ENCODE measurements at regions not wholly inside any gene's neighbourhood (a gene's known extent, or its start where the extent isn't known, plus 50 kb on each side); places are given as distances from the start of the nearest gene placed in this dataset.

DNA sequence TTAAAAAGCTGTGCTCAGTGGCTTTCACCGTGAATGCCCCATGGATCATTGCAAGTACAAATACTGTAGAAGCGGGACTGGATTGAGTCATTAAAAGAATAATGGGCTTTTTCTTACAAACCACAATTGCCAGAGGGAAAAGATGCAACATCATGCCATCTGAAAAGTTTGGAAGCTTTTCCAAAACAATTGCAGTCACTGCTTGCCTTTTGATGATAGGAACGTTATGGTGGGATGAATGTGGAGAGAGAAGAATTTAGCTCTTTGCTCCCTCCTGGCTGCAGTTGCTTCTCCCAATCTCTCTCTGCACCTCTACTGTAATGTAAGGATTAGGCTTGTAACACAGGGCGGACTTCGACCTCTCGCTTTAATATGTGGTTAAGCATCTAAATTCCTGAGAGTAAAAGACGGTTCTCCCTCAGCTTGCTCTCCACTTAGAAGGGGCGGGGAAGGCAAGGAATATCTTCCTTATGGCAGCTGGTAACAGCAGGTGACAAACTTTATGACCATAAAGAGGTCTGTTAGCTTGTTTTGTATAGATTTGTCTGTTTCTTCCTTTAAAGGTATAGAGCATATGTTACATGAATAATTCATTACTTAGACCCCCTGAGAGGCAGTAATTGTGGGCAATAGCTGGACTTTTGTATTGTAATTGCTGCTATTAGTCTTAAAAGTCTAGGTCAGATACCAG, 376.1 kb downstream of the UTRN start (continued):
- TF ChIP-seq DZIP1 (CRISPR knock-in tag; IDR thresholded peaks at IDR 0.05) = no peak
- 0 out of 2 replicates have a peak, but pooled peaks have one; percentile 48 for TF ChIP-seq MTF2 (CRISPR knock-in tag; IDR thresholded peaks at IDR 0.05; ENCODE audit: borderline replicate concordance)
- TF ChIP-seq SKIL (CRISPR knock-in tag; IDR thresholded peaks at IDR 0.05; ENCODE audit: borderline replicate concordance) = no peak
- TF ChIP-seq NCOR1 (IDR thresholded peaks at IDR 0.05; ENCODE audit: borderline replicate concordance, low read length) = peak; percentile 72
- no peak for TF ChIP-seq ELF3 (CRISPR knock-in tag; IDR thresholded peaks at IDR 0.05)
- TF ChIP-seq ZNF775 (CRISPR knock-in tag; IDR thresholded peaks at IDR 0.05; ENCODE audit: borderline replicate concordance) = peak; percentile 92; the same call in 1 of the 2 replicates
- no peak for TF ChIP-seq TRIM24 (CRISPR knock-in tag; IDR thresholded peaks at IDR 0.05)
- TF ChIP-seq ZNF441 (CRISPR knock-in tag; IDR thresholded peaks at IDR 0.05; ENCODE audit: borderline replicate concordance) = no peak
- TF ChIP-seq ZBTB20 (CRISPR knock-in tag; IDR thresholded peaks at IDR 0.05; ENCODE audit: borderline replicate concordance, low read depth) = peak; percentile 34; the same call in 1 of the 2 replicates
- TF ChIP-seq, protein P1, sequence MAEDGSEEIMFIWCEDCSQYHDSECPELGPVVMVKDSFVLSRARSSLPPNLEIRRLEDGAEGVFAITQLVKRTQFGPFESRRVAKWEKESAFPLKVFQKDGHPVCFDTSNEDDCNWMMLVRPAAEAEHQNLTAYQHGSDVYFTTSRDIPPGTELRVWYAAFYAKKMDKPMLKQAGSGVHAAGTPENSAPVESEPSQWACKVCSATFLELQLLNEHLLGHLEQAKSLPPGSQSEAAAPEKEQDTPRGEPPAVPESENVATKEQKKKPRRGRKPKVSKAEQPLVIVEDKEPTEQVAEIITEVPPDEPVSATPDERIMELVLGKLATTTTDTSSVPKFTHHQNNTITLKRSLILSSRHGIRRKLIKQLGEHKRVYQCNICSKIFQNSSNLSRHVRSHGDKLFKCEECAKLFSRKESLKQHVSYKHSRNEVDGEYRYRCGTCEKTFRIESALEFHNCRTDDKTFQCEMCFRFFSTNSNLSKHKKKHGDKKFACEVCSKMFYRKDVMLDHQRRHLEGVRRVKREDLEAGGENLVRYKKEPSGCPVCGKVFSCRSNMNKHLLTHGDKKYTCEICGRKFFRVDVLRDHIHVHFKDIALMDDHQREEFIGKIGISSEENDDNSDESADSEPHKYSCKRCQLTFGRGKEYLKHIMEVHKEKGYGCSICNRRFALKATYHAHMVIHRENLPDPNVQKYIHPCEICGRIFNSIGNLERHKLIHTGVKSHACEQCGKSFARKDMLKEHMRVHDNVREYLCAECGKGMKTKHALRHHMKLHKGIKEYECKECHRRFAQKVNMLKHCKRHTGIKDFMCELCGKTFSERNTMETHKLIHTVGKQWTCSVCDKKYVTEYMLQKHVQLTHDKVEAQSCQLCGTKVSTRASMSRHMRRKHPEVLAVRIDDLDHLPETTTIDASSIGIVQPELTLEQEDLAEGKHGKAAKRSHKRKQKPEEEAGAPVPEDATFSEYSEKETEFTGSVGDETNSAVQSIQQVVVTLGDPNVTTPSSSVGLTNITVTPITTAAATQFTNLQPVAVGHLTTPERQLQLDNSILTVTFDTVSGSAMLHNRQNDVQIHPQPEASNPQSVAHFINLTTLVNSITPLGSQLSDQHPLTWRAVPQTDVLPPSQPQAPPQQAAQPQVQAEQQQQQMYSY (CRISPR knock-in tag; IDR thresholded peaks at IDR 0.05) = no peak
- TF ChIP-seq PAXIP1 (CRISPR knock-in tag; conservative IDR thresholded peaks at IDR 0.05) = peak; percentile 81
- TF ChIP-seq ZNF577 (CRISPR knock-in tag; IDR thresholded peaks at IDR 0.05; ENCODE audit: borderline replicate concordance, low read depth) = no peak
- TF ChIP-seq SP5 (CRISPR knock-in tag; IDR thresholded peaks at IDR 0.05; ENCODE audit: borderline replicate concordance, low read depth) = no peak
- TF ChIP-seq CENPX (CRISPR knock-in tag; IDR thresholded peaks at IDR 0.05) = no peak
- peak; percentile 17; the same call in 1 of the 2 replicates for TF ChIP-seq NR2F6 (IDR thresholded peaks at IDR 0.05)
- TF ChIP-seq NR2F6 (CRISPR knock-in tag; IDR thresholded peaks at IDR 0.05) = no peak
- TF ChIP-seq NR1H2 (CRISPR knock-in tag; IDR thresholded peaks at IDR 0.05; ENCODE audit: borderline replicate concordance, low read depth) = no peak
- TF ChIP-seq ZNF772 (CRISPR knock-in tag; IDR thresholded peaks at IDR 0.05) = no peak

Measured in HepG2 (cell line).